ENCODE measurements at regions not wholly inside any gene's neighbourhood (a gene's known extent, or its start where the extent isn't known, plus 50 kb on each side); places are given as distances from the start of the nearest gene placed in this dataset.
A peak's percentile ranks its signal among the peaks of the same experiment; 100 is the strongest.

- DNase-seq, result no peak
Measured at GRCh38 chr1:14106679-14107313, 406.8 kb downstream of the PRDM2 start.

- no peak for DNase-seq
Measured at GRCh38 chr1:14108356-14109275, 408.6 kb downstream of the PRDM2 start.

GRCh38 chr1:14109276-14109635 is 409.3 kb downstream of the PRDM2 start:
- DNase-seq, result no peak

DNA sequence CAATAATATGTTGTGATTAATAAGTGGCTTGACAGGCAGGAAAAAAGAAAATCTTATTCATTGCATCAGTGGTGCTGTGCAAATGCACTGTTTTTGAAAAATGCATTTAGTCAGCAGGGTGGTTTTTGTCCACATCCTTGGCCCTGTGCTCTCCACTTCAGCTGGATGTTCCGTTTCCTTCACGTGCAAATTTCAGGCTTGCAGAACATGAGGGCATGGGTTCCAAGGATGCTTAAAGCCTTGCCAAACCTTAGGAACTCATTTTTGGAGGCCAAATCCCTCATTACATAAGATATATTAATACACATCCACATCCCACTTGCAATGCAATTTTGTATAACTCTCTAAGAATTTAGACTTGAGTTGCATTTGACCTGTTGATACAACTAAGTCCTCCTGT is 410.1 kb downstream of the PRDM2 start:
- no peak for DNase-seq

GRCh38 chr1:14111121-14111520 is 411.1 kb downstream of the PRDM2 start:
- no peak for DNase-seq

DNA sequence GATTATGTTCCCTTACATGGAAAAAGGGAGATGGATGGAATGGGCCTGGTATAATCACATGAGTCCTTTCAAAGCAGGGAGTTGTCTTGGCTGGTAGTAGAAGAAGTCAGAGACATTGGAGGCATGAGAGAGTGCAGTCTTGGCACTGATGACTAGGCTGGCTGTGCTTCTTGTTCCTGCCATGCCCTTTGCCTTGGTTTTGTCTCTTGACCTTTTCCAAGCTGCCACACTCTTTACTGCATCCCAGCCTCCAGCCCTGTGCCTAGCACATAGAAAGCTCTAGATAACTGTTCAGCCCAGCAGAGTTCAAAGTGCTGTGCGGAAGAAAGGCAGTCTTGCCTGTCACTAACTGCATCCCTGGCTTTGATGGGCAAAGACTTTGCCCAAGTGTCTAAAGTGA is 412.6 kb downstream of the PRDM2 start:
- no peak for DNase-seq

DNA sequence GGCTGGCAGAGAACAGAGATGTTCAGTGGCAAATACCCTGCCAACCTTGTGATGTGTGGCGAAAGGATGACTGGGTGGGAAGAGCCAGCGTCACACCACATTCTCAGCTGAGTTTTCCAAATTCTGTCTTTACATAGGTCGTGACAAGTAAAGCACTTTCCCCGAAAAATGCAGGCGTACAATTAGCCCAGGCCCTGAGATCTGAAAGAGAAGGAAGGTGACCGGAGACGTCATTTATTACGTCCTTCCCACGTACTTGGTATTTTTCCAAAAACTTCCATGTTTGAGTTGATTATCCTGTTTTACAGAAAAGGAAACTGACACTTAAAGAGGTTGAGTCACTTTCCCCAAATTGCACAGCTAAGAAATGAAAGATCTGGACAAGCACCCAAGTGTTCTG is 413.3 kb downstream of the PRDM2 start:
- no peak for DNase-seq

- DNase-seq, result peak; percentile 14 to 36
Measured at GRCh38 chr1:14113841-14114567, 414.0 kb downstream of the PRDM2 start.

DNA sequence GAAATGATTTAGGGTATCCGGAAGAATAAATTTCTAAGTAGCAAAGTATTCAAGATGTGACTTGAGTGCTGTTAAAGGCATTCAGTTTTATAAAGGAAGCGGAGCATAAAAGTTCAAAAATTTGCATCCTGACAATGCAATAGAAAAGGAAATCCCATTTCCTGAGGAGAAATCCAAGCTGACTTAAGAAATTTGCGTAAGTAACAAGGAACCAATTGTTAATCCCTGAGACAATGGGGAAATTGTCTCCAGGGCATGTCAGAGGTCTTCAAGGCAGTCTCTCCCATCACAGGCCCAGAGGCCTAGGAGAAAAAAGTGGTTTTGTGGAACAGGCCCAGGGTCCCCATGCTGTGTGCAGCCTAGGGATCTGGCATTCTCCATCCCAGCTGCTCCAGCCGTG is 416.0 kb downstream of the PRDM2 start:
- no peak for DNase-seq

DNA sequence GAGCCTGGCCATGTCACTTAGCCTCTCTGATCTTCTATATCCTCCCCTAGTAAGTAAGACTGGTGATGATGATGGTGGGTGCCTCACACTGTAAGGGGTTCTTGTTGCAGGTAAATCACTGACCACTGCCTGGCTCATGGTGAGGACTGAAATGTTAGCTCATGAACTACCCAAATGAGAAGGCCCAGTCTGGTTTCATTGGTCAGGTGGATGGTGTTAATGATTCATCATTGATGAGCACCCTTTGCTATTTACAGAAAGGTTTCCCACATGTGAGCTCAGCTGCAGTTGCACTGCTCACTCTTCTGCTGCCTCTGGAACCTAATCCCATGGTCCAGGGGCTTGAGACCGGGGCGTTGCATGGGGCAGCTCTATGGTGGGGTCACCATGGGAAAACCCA is 417.7 kb downstream of the PRDM2 start:
- no peak for DNase-seq

- DNase-seq, result no peak
Measured at GRCh38 chr1:14118691-14119485, 418.9 kb downstream of the PRDM2 start.

- DNase-seq, result no peak
Measured at GRCh38 chr1:14120895-14121294, 420.9 kb downstream of the PRDM2 start.

GRCh38 chr1:14128096-14128495 is 428.1 kb downstream of the PRDM2 start:
- no peak for DNase-seq

DNA sequence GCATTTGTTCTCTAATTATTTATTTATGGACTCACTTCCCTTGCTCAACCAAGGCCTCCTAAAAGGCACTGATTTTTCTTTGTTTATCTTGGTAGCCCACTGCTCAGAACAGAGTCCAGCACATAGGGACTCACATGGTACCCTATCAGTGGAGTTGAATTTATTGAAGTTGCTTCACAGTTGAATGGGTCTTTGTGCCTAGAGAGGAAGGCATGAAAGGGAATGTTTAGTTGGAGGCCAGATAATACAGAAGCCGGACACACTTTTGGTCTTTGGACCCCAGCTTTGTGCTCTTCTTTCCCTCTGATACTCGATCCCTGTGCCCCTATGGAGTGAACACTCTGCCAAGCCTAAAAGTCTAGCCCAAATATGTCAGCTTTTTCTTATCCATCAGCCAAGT is 429.0 kb downstream of the PRDM2 start:
- no peak for DNase-seq

DNA sequence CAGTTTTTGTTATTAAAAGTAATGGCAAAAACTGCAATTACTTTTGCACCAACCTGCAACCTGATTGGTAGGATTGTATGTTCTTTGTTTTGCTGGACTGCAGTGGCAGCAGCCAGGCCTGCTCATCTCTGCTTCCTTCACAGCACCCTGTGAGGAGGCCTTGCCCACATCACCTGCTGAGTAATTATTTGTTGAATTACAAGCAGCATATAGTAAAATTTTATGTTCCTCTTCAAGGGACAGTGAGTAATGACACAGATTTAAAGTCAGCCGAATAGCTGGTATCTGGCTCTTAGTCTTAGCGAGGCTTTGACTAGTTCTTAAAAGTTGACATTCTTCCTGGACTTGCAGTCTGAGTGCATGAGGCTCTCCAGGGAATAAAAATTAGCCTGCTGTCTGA is 435.1 kb downstream of the PRDM2 start:
- no peak for DNase-seq

- no peak for DNase-seq
Measured at GRCh38 chr1:14136152-14136763, 436.3 kb downstream of the PRDM2 start.

- no peak for DNase-seq
Measured at GRCh38 chr1:14136881-14137280, 436.9 kb downstream of the PRDM2 start.

- DNase-seq, result no peak
Measured at GRCh38 chr1:14137411-14138134, 437.6 kb downstream of the PRDM2 start.

- DNase-seq, result no peak
Measured at GRCh38 chr1:14138135-14138506, 438.1 kb downstream of the PRDM2 start.

DNA sequence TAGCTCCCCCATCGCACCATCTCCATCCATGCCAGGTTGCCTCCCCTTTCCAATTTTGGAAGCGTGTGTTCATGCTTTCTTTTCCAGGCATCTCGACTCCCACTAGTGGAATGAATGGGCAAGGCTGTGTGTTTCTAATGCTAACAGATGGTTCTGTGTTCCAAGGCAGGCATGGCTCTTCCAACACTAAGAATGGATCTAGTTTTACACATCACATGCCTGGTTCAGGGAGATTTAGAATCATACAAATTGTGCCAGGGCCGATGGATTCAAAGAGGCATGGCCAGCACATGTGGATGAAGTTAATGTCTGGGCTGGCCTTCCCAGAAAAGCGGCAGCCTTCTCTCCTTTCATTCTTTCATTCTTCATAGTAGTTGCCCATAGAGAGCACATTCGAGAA is 438.7 kb downstream of the PRDM2 start:
- DNase-seq, result peak in 1 of 2 experiments; percentile 15

DNA sequence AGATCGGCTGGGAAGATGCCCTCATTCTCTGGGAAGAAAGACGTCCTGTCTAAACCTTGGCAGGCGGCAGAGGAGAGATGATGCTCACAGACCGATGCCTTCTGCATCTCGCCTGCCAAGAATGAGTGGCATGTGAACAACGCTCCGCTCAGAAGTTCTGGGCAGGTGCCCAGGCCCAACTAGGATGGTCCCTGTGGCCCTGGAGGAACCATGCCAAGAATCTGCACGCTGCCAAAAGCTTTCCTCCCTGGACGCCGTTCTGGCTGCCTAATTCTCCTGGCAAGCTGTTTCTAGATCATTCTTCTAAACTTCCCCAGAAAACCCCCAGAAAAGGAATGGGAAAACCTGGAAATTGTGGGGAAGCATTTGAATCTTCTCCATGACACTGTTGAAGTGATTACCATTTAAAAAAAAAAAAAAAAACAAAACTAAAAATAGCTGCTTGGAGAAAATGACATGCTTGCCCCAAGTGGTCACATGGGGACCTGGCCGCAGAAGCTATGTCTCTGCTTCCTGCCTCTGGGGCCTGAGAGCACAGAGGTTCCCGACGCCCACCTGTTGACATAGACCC is 440.9 kb downstream of the PRDM2 start:
- peak; percentile 74 to 95 for DNase-seq

Data from NCI-H446 (cell line).